BJ (cell line): ENCODE measurements at regions not wholly inside any gene's neighbourhood (a gene's known extent, or its start where the extent isn't known, plus 50 kb on each side); places are given as distances from the start of the nearest gene placed in this dataset.

Experiments used
- CTCF ChIA-PET: fragments of 350-600 bp; formaldehyde crosslinking; extraction: SDS; loops from one replicate; lab custom pipeline; 2021; ENCODE audit warnings: antibody characterized with exemption, inconsistent platforms; lab: Yijun Ruan, JAX
- POLR2A ChIA-PET: fragments of 300-600 bp; sonication (Branson Sonifier 250); formaldehyde crosslinking; extraction: SDS; loops from one replicate; lab custom pipeline; 2021; ENCODE audit warnings: antibody characterized with exemption; lab: Charles Lee
- DNase-seq: peaks from one replicate; pipeline ENCODE4 v3.0.0-alpha.2; 2011; ENCODE audit warnings: low read depth
- H3K27me3 ChIP-seq: 2 replicates; pipeline ENCODE4 v1.6.0; 2011; ENCODE audit warnings: low read length; ENCODE audit not compliant: control insufficient read depth, insufficient read depth
- H3K36me3 ChIP-seq: 2 replicates; pipeline ENCODE4 v1.5.1; 2011; ENCODE audit warnings: low read length; ENCODE audit not compliant: control insufficient read depth, insufficient read depth
- H3K4me3 ChIP-seq: 2 replicates; pipeline ENCODE4 v1.5.1; 2011; ENCODE audit warnings: low read depth, mild to moderate bottlenecking, control low read depth, low read length
- TF ChIP-seq, protein P1 (sequence below): IDR thresholded peaks from 2 replicates; pipeline ENCODE4 v1.5.1; 2011; ENCODE audit warnings: low read depth, mild to moderate bottlenecking, control low read depth, inconsistent platforms, low read length, moderate library complexity; ENCODE audit not compliant: insufficient read depth

DNA sequence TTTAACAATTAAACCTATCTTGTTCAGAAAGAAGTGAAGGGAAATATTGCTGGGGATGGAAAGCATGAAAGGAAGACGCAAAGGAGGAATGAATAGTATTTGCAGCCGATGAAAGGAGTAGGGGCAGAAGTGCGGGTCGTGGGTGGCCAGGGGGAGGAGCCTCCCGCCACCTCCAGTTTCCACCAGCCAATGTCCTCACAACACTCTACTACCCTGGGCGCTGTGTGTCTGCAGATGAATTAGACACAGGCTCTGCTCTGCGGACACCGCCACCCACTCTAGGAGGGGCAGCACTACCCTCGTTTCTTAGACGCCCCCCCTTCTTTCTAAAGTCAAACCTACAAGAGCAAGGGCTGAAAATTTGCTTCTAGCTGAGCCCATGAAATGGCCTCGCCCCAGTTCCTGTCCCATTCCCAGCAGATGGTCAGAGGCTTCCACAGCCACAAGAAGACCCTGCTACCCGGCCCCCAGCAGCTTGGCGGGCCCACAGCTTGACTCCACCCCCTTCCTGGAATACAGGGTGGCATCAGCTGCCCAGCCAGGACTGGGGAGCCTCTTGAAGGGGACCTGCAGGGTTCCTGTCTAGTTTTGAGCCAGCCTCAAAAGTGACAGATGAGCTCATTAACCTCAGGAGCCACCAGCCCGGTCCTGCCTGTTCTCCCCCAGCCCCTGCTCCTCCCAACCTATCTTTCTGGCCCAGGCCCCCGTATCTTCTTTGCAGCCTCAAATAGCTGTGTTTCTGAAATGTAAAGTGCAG is 268.1 kb downstream of the BUD13 start:
- DNase-seq = no peak
- Histone ChIP-seq H3K27me3 (peaks cover 8% of the 10 kb centered on the region), H3K4me3 (no peak overlapping the region), H3K36me3 (no peaks in the 10 kb centered on the region)
- ChIA-PET CTCF (interaction anchor here (0.7 to 1.6 kb wide), 4 partner anchors 9 to 288 kb away, joined by 3 to 7 read pairs (median 3); no protein-coding TSS in a partner anchor), POLR2A (no interaction called here)
- TF ChIP-seq, protein P1, sequence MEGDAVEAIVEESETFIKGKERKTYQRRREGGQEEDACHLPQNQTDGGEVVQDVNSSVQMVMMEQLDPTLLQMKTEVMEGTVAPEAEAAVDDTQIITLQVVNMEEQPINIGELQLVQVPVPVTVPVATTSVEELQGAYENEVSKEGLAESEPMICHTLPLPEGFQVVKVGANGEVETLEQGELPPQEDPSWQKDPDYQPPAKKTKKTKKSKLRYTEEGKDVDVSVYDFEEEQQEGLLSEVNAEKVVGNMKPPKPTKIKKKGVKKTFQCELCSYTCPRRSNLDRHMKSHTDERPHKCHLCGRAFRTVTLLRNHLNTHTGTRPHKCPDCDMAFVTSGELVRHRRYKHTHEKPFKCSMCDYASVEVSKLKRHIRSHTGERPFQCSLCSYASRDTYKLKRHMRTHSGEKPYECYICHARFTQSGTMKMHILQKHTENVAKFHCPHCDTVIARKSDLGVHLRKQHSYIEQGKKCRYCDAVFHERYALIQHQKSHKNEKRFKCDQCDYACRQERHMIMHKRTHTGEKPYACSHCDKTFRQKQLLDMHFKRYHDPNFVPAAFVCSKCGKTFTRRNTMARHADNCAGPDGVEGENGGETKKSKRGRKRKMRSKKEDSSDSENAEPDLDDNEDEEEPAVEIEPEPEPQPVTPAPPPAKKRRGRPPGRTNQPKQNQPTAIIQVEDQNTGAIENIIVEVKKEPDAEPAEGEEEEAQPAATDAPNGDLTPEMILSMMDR = no peak

DNA sequence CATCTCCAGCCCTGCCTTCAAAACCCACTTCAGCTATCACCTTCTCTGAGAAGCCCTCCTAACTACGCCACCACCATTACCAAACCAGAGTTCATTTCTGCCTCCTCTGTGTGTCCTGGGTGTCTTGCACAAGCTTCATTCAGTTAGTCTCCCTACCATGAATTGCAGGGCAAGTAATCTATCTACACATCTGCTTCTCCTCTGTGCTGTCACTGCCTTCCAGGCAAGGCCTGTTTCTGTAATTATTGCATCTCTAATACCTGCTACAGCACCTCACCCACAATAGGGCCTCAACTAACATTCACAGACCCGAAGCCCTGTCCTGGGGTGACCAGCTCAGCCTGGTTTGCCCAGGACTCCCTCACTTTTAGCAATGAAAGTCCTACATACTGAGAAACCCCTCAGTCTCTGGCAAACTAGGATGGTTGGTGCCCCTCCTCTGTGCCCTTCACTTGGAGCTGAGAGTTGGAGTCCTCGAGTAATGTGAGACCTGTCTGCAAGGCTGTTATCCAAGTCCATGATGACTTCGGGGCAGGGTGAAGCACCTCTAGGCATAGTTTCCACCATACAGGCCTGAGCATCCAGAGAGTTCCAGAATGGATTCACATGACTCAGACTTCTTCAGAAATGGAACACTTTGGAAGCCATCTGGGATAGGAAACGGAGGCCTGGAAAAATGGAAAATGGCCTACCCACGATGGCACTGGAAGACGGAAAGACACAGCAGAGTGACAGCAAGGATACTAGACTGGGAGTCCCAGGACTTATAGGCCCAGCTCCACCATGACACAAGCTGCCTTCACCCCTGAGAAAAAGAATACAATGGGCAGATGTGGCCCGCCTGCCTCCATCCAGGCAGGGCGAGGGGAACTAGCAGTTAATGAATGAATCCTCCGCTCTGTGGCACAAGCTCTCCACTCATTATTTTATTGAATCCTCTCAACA is 269.3 kb downstream of the BUD13 start:
- H3K27me3 ChIP-seq = peaks cover 10% of the 10 kb centered on the region
- no peak for DNase-seq
- H3K36me3 ChIP-seq = no peaks in the 10 kb centered on the region
- H3K4me3 ChIP-seq = no peak overlapping the region
- TF ChIP-seq, protein P1 = no peak
- ChIA-PET CTCF (interaction anchor here (0.6 to 1.6 kb wide), 5 partner anchors 13 to 286 kb away, joined by 3 to 7 read pairs (median 3); no protein-coding TSS in a partner anchor), POLR2A (no interaction called here)

DNA sequence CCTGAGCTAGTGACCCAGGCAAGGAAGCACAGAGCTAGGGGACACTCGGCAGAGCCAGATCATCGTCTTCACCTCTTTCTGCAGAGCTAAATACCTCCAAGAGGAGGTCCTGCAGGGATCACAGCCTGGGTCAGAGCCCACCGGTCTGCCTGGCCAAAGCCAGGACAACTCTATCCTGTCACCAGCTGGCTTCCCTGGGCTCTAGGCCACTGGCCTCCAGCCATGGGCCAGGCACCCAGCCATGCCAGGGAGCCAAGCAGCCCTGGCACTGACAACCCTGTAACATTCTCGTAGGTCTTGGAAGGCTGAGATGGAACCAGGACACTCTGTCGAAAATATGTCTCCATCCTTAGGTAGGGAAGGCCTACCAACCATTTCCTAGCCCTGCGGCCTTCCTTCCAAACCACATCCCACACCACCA is 270.1 kb downstream of the BUD13 start:
- Histone ChIP-seq H3K27me3 (peaks cover 10% of the 10 kb centered on the region), H3K36me3 (no peaks in the 10 kb centered on the region), H3K4me3 (no peak overlapping the region)
- no peak for DNase-seq
- ChIA-PET CTCF (interaction anchor here (0.9 to 1.1 kb wide), 3 partner anchors 20 to 188 kb away, joined by 3 to 4 read pairs (median 3); no protein-coding TSS in a partner anchor), POLR2A (no interaction called here)
- TF ChIP-seq, protein P1 = no peak

DNA sequence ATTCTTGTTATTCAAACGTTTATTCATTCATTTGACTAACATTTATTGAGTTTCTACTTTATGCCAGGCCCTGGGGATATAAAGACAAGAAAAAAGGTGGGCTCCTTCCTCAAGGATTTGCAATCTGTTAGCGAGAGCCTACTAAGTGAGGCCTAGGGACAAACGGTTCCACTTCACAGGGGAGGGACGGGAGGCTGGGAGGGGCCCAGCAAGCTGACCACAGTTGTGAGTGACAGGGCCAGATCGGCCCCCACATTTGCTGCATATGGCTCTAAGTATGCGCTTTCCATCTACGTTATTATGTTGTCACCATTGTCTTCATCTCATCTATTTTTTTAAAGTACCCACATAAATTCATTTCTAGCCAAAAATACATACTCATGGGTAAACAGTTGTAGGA is 271.1 kb downstream of the BUD13 start:
- CTCF ChIA-PET = interaction anchor here (5.1 kb wide), 1 partner anchor 46 kb away, joined by 103 read pairs; no protein-coding TSS in a partner anchor
- no peak for DNase-seq
- Histone ChIP-seq H3K4me3 (no peak overlapping the region), H3K36me3 (no peaks in the 10 kb centered on the region), H3K27me3 (peaks cover 10% of the 10 kb centered on the region)
- POLR2A ChIA-PET = no interaction called here
- TF ChIP-seq, protein P1 = no peak
